Right atrium auricular region (tissue), 2 donors: ENCODE measurements at regions not wholly inside any gene's neighbourhood (a gene's known extent, or its start where the extent isn't known, plus 50 kb on each side); places are given as distances from the start of the nearest gene placed in this dataset.

Source experiments
- DNase-seq: peaks from one replicate; pipeline ENCODE4 v3.0.0-alpha.2; 2019; ENCODE audit warnings: low spot score
- H3K27ac ChIP-seq, 2 donors: fragments of 200-600 bp; sonication (generic); 1 replicate in 1 of 2; 2 replicates in 1 of 2; pipeline ENCODE4 v1.5.1; 2016 to 2019
- H3K27me3 ChIP-seq, 2 donors: fragments of 200-600 bp; sonication (generic); one replicate each; pipeline versions ENCODE4 v1.5.1 to v1.6.0; 2017 to 2019
- H3K36me3 ChIP-seq: fragments of 200-600 bp; sonication (generic); one replicate; pipeline ENCODE4 v1.5.1; 2016
- H3K4me1 ChIP-seq, 2 donors: fragments of 200-600 bp; sonication (generic); one replicate each; pipeline versions ENCODE4 v1.5.1 to v1.6.0; 2017 to 2019
- H3K4me3 ChIP-seq, 2 donors: fragments of 200-600 bp; sonication (generic); 1 replicate in 1 of 2; 2 replicates in 1 of 2; pipeline ENCODE4 v1.5.1; 2017 to 2019; ENCODE audit warnings: mild to moderate bottlenecking in 1 of 2, moderate library complexity in 1 of 2
- H3K9me3 ChIP-seq, 2 donors: fragments of 200-600 bp; sonication (generic); one replicate each; pipeline ENCODE4 v1.5.1; 2019
- CTCF ChIP-seq, 2 donors: fragments of 200-600 bp; sonication (generic); IDR thresholded peaks; one replicate each; pipeline ENCODE4 v1.5.1; 2019; ENCODE audit warnings: antibody characterized with exemption in 2 of 2

GRCh38 chr15:93432474-93432873, 343.5 kb upstream of the RGMA start:
- TF ChIP-seq CTCF (IDR thresholded peaks at IDR 0.05), result no peak
- Histone ChIP-seq H3K27ac (no peak overlapping the region), H3K4me1 (no peaks in the 10 kb centered on the region), H3K27me3 (no peaks in the 10 kb centered on the region), H3K4me3 (no peak overlapping the region), H3K36me3 (no peaks in the 10 kb centered on the region), H3K9me3 (no peaks in the 10 kb centered on the region)
- DNase-seq, result no peak

DNA sequence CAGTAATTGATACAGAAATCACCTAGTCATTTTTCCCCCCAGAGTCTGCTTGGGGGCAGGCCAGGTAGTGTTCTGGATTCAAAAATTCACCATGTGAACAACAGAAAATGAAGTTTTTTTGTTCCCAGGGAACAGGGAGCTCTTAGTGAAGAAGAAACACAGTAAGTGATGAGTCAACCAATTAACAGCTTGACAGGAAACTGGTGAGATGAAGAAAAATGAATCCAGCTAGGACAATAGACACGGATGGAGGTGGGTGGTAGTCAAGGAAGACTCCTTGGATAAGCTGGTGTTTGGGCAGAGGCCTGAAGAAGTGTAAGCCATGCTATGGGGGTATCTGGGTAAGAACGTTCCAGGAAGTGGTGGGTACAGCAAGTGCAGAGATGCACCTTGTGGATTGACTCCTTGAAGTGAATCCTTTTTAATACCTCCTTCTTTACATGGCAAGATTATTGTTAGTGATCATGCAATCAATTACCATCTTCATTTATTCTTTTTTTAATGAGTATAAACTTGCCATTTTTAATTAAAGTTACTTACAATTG, 339.9 kb upstream of the RGMA start:
- Histone ChIP-seq H3K27ac (no peak overlapping the region), H3K27me3 (no peaks in the 10 kb centered on the region), H3K4me3 (no peak overlapping the region), H3K4me1 (no peaks in the 10 kb centered on the region), H3K36me3 (no peaks in the 10 kb centered on the region), H3K9me3 (no peaks in the 10 kb centered on the region)
- TF ChIP-seq CTCF (IDR thresholded peaks at IDR 0.05), result no peak
- DNase-seq, result no peak

GRCh38 chr15:93428150-93428549, 339.1 kb upstream of the RGMA start:
- no peaks in the 10 kb centered on the region for H3K4me1 ChIP-seq
- DNase-seq, result no peak
- no peaks in the 10 kb centered on the region for H3K27me3 ChIP-seq
- no peak overlapping the region for H3K27ac ChIP-seq
- TF ChIP-seq CTCF (IDR thresholded peaks at IDR 0.05), result no peak
- H3K4me3 ChIP-seq, result no peak overlapping the region
- H3K36me3 ChIP-seq, result no peaks in the 10 kb centered on the region
- no peaks in the 10 kb centered on the region for H3K9me3 ChIP-seq

DNA sequence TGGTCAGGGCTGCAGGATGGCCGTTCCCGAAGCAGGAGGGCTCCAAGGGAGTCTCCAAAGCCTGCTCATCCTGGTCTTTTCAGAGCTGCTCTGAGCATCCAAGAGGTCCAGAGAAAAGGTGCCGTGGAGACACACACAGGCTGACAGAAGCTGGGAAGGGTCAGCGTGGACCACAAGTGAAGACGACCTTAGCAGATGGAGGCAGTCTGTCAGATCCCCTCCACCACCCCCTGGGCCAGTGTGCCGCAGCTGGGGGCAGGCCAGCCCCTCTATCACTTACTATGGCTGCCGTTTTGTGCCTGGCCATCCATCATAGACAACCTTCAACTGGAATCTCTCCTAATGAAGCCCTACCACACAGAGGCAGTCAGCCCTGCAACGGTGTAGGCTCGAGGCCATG, 335.1 kb upstream of the RGMA start:
- H3K4me3 ChIP-seq, result no peak overlapping the region
- no peaks in the 10 kb centered on the region for H3K27me3 ChIP-seq
- H3K36me3 ChIP-seq, result no peaks in the 10 kb centered on the region
- no peaks in the 10 kb centered on the region for H3K9me3 ChIP-seq
- no peak for DNase-seq
- no peaks in the 10 kb centered on the region for H3K4me1 ChIP-seq
- TF ChIP-seq CTCF (IDR thresholded peaks at IDR 0.05), result no peak
- no peak overlapping the region for H3K27ac ChIP-seq

- H3K36me3 ChIP-seq, result no peaks in the 10 kb centered on the region
- H3K27ac ChIP-seq, result no peak overlapping the region
- no peaks in the 10 kb centered on the region for H3K9me3 ChIP-seq
- no peaks in the 10 kb centered on the region for H3K27me3 ChIP-seq
- no peak for TF ChIP-seq CTCF (IDR thresholded peaks at IDR 0.05)
- no peak overlapping the region for H3K4me3 ChIP-seq
- H3K4me1 ChIP-seq, result no peaks in the 10 kb centered on the region
- DNase-seq, result no peak
Observed at GRCh38 chr15:93422476-93422875, 333.5 kb upstream of the RGMA start.

DNA sequence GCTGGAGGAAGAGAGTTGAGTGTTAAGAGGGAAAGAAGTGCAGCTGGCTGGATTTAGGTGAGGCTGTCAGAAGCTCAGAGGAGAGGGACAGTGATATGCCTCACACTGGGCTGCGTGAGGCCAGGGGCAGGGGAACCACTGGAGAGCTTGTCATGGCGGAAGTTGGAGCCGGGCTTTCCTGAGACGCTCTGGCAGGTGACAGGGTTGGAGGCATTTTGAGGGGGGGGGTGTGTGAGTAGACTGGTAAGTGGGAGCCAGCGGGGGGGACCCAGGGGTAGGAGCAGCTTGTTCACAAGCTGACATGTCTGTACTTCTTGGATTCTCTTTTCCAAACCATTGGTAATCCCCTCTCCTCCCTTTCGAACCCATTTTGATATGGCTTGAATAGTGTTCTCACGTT, 331.5 kb upstream of the RGMA start:
- TF ChIP-seq CTCF (IDR thresholded peaks at IDR 0.05), result no peak

More for the DNA sequence above, 331.5 kb upstream of the RGMA start:
- H3K9me3 ChIP-seq, result no peaks in the 10 kb centered on the region
- H3K27ac ChIP-seq, result no peak overlapping the region
- H3K36me3 ChIP-seq, result no peaks in the 10 kb centered on the region
- no peak overlapping the region for H3K4me3 ChIP-seq
- H3K4me1 ChIP-seq, result no peaks in the 10 kb centered on the region
- no peaks in the 10 kb centered on the region for H3K27me3 ChIP-seq
- no peak for DNase-seq
